ENCODE measurements at regions not wholly inside any gene's neighbourhood (a gene's known extent, or its start where the extent isn't known, plus 50 kb on each side); places are given as distances from the start of the nearest gene placed in this dataset.

DNA sequence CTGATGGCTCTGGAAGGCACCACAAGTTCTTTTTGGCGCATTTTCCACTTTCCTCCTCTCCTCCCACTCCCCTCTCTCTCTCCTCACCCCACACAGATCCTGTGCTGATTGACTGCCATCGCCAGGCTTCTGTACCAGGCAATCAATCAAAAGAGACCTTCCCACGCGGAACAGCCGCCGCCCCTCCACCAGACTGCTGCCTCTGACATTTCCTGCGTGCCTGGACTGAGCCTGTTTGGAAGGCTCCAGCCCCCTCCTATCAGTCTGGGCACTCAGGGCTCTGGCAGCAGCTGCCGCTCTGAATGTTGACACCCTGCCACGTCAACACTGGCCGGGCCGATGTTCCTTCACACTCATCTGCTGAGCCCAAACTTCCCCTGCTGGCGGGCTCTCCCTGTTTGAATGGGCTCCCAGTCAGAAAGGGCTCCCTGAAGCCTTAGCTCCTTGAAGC lies 467.7 kb downstream of the EPHA4 start:
- no peak for DNase-seq (ENCODE audit: low spot score)

DNA sequence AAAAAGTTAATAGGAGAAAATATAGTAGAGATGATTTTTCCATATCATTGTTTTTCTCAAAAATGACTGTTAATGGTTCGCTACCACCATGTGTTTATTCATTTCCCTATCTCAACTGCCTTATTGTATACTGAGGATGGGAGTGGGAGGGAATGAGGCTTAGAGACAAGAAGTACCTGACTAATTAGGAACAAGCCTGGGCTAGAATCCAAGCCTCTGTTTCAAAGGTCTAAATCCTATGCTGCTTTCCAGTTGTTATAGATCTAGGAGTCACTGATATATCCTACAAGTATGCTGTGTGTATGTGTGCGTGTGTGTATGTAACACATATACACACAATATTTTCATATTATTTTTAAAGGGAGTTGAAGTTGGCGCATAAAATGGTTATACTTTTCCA lies 465.9 kb downstream of the EPHA4 start:
- DNase-seq (ENCODE audit: low spot score): no peak

GRCh38 chr2:221107424-221107823 lies 464.7 kb downstream of the EPHA4 start:
- no peak for DNase-seq (ENCODE audit: low spot score)

- no peak for DNase-seq (ENCODE audit: low spot score)
Observed at GRCh38 chr2:221109552-221109951, 462.6 kb downstream of the EPHA4 start.

GRCh38 chr2:221111739-221112138 lies 460.4 kb downstream of the EPHA4 start:
- DNase-seq (ENCODE audit: low spot score): no peak

- no peak for DNase-seq (ENCODE audit: low spot score)
Observed at GRCh38 chr2:221112744-221113143, 459.4 kb downstream of the EPHA4 start.

- no peak for DNase-seq (ENCODE audit: low spot score)
Observed at GRCh38 chr2:221115944-221116343, 456.2 kb downstream of the EPHA4 start.

- no peak for DNase-seq (ENCODE audit: low spot score)
Observed at GRCh38 chr2:221120643-221121042, 451.5 kb downstream of the EPHA4 start.

- DNase-seq (ENCODE audit: low spot score): no peak
Observed at GRCh38 chr2:221123396-221123795, 448.7 kb downstream of the EPHA4 start.

GRCh38 chr2:221124532-221125240 lies 447.4 kb downstream of the EPHA4 start:
- DNase-seq (ENCODE audit: low spot score): no peak

DNA sequence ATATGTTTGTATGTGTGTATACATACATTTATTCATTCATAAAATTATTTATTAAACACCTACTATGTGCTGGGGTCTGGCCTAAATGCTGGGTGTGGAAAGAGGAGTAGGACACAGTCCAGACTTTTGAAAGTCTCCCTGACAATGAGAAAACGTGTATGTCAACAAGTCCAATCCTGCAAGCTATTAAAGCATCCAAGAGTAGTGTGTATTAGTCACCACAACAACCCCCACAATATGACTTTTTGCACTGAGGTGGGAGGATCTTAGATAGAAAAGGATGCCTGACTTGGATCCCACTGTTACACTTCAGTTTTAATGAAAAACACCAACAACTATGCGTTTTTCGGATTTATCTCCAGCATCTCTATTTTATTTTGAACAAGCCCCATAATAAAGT lies 446.4 kb downstream of the EPHA4 start:
- no peak for DNase-seq (ENCODE audit: low spot score)

DNA sequence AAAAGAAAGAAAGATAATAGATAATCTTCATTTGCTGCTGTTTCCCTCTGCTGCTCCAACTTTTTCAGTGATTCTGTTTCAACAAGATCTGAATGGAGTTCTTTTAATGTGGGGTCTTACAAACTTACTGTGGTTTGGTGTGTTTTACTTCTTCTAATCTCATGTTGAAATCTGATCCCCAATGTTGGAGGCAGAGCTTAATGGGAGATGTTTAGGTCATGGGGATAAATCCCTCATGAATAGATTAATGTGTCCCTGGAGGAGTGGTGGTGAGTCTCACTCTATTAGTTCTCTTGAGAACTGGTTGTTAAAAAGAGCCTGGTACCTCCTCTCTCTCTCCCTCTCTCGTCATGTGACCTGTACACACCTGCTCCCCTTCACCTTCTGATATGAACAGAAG lies 442.4 kb downstream of the EPHA4 start:
- no peak for DNase-seq (ENCODE audit: low spot score)

GRCh38 chr2:221130431-221130830 lies 441.7 kb downstream of the EPHA4 start:
- DNase-seq (ENCODE audit: low spot score): no peak

DNA sequence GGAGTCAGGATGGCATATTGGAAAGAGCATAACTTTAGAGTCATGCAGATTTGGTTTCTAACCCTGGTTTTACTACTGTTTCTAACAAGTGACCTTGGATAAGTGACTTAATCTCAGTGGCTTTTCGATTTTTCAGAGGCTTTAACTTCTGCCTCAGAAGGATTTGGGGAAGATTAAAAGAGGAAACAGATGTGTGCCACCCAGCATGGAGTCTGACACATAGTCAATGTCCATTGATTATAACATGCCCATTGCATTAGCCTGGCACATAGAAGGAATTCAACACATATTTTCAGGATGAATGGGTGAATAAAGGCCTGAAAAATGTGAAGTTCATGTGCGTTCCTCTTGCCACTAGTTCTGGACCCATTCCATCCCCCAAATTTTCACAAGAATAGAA lies 438.2 kb downstream of the EPHA4 start:
- DNase-seq (ENCODE audit: low spot score): no peak

DNA sequence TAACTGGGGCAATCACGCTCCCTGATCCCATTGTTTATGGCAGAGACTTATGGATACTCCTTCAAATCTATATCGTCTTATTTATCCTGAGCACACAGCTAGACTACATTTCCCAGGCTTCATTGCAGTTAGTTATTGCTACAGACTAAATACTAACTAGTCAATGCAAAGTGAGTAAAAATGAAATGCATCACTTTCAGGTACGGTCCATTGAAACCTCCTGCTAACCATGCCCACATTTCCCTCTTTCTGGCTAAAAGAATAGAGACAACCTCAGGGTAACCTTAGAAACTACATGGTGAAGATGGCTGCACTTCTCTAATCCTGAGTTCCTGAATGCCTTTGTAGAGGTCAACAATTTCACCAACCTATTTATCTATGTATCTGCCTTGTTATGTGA lies 437.4 kb downstream of the EPHA4 start:
- no peak for DNase-seq (ENCODE audit: low spot score)

- DNase-seq (ENCODE audit: low spot score): no peak
Observed at GRCh38 chr2:221135699-221136098, 436.4 kb downstream of the EPHA4 start.

DNA sequence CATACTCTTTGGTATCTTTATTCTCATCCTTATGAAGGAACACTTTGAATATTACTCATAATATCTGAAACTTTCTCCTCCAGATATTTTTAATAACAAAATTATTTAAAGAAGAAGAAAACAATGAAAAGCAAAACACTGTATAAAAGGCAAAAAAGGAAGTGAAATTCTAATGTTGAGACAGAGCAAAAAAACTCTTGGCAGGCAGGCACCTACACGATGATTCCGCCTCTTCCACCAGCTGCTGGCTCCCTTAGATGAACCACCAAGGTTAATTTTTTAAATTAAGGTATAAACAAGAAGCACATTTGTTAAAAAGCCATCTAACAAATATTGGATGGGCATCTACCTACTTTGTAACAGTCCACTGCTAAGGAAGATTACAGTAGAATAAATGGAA lies 434.7 kb downstream of the EPHA4 start:
- DNase-seq (ENCODE audit: low spot score): no peak

- DNase-seq (ENCODE audit: low spot score): no peak
Observed at GRCh38 chr2:221142341-221142740, 429.8 kb downstream of the EPHA4 start.

- no peak for DNase-seq (ENCODE audit: low spot score)
Observed at GRCh38 chr2:221143231-221143630, 428.9 kb downstream of the EPHA4 start.

DNA sequence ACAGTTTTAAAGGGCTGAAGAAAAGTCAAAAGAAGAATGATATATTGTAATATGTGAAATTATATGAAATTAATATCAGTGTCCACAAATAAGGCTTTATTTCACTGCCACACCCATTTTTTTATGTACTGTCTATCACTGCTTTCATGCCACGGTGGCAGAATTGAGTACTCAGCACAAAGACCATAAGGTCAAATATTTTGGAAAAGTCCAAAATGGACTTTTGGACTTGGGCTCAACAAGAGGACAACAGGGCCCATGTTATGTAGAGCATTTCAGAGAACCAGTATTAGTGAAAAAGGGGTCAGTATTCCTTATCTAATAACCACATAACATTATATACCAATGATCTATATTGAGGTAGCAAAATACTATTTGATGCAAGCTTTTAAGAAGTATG lies 427.2 kb downstream of the EPHA4 start:
- no peak for DNase-seq (ENCODE audit: low spot score)

DNA sequence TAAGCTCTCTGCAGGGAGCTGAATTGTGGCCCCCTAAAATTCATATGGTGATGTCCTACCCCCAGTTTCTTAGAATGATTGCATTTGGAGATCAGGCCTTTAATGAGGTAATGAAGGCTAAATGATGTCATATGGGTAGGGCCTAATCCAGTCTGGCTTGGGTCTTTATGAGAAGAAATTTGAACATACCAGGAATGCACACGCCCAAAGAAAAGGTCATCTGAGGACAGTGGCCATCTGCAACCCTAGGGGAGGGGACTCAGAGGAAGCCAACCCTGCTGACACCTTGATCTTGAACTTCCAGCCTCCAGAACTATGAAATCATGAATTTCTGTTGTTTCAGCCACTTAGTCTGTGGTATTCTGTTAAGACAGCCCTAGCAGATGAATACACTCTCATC lies 426.7 kb downstream of the EPHA4 start:
- DNase-seq (ENCODE audit: low spot score): no peak

- DNase-seq (ENCODE audit: low spot score): no peak
Observed at GRCh38 chr2:221153226-221153625, 418.9 kb downstream of the EPHA4 start.

GRCh38 chr2:221154176-221154575 lies 417.9 kb downstream of the EPHA4 start:
- DNase-seq (ENCODE audit: low spot score): no peak

DNA sequence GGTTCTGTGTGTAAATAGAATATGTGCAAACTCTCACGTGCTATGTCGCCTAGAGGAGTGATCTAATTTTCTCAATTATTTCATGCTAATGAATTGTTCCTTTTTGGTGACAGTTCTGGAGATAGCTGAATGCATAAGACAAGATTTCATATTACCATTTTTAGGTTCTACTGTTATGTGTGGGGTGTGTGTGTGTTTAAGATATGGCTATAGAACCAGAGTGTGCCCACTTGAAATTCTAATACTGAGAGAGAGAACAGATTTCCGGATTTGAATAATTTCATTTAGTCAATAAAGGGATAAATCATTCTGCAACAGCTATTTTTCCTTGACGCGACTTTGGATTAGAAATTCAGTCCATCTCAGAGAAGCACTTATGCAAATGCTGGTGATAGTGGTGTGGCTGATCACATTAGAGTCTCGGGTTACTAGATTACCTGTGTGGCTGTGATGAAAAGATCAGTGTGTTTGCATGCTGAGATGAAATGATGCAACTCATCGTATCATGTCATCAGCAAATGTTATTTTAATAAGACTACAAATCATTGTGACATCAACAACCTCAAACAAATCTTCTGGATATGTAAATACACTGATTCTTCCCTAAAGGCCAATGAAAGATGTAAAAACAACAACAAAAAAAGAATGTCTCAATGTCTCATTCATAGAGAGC lies 415.9 kb downstream of the EPHA4 start:
- no peak for DNase-seq (ENCODE audit: low spot score)
